Tibial nerve (tissue), 4 donors: ENCODE measurements at regions not wholly inside any gene's neighbourhood (a gene's known extent, or its start where the extent isn't known, plus 50 kb on each side); places are given as distances from the start of the nearest gene placed in this dataset.

ENCODE experiments used
- CTCF ChIP-seq, 5 experiments: fragments of 200-600 bp in 3 of 5; fragments of 450-650 bp in 2 of 5; sonication (generic) in 3 of 5; IDR thresholded peaks; one replicate each; pipeline ENCODE4 v1.5.1; 2016 to 2019; ENCODE audit warnings: antibody characterized with exemption in 5 of 5, mild to moderate bottlenecking in 3 of 5, moderate library complexity in 2 of 5
- EP300 ChIP-seq, 2 donors: sonication (generic); formaldehyde crosslinking; IDR thresholded peaks; one replicate each; pipeline ENCODE4 v1.6.1; 2017; ENCODE audit warnings: antibody characterized with exemption in 2 of 2, mild to moderate bottlenecking in 1 of 2

- TF ChIP-seq CTCF (IDR thresholded peaks at IDR 0.05) (no peak), EP300 (IDR thresholded peaks at IDR 0.05) (no peak)
Observed at GRCh38 chr3:102112704-102113230, 263.5 kb downstream of the NFKBIZ start.
